NB4 (cell line): ENCODE measurements at regions not wholly inside any gene's neighbourhood (a gene's known extent, or its start where the extent isn't known, plus 50 kb on each side); places are given as distances from the start of the nearest gene placed in this dataset.
"Not testable (repeated sequence)": the region's sequence is repeated elsewhere in the genome, so short reads cannot be mapped to it uniquely, and the experiment has no call there.

ENCODE experiments used
- DNase-seq: peaks from one replicate; pipeline ENCODE4 v3.0.0; 2010; ENCODE audit warnings: low read depth
- H3K4me3 ChIP-seq: one replicate; pipeline ENCODE4 v1.5.1; 2011; ENCODE audit warnings: mild to moderate bottlenecking, low read depth, low read length, moderate library complexity
- MYC ChIP-seq: IDR thresholded peaks from 2 replicates; pipeline ENCODE4 v1.6.1; 2011; ENCODE audit warnings: low read depth, low read length
- POLR2A ChIP-seq: IDR thresholded peaks from 2 replicates; pipeline ENCODE4 v1.6.1; 2011; ENCODE audit warnings: mild to moderate bottlenecking; ENCODE audit not compliant: insufficient read length; ENCODE audit errors: extremely low read depth
- TF ChIP-seq, protein P1 (sequence below): IDR thresholded peaks from one replicate; pipeline ENCODE4 v1.5.1; 2012; ENCODE audit warnings: low read depth, low read length
- TF ChIP-seq, protein P2 (sequence below): IDR thresholded peaks from 2 replicates; pipeline ENCODE4 v1.6.1; 2011; ENCODE audit warnings: low read depth, low read length

- DNase-seq, result no peak
- TF ChIP-seq, protein P1, sequence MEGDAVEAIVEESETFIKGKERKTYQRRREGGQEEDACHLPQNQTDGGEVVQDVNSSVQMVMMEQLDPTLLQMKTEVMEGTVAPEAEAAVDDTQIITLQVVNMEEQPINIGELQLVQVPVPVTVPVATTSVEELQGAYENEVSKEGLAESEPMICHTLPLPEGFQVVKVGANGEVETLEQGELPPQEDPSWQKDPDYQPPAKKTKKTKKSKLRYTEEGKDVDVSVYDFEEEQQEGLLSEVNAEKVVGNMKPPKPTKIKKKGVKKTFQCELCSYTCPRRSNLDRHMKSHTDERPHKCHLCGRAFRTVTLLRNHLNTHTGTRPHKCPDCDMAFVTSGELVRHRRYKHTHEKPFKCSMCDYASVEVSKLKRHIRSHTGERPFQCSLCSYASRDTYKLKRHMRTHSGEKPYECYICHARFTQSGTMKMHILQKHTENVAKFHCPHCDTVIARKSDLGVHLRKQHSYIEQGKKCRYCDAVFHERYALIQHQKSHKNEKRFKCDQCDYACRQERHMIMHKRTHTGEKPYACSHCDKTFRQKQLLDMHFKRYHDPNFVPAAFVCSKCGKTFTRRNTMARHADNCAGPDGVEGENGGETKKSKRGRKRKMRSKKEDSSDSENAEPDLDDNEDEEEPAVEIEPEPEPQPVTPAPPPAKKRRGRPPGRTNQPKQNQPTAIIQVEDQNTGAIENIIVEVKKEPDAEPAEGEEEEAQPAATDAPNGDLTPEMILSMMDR, result no peak
- TF ChIP-seq POLR2A, result no peak
- TF ChIP-seq MYC, result no peak
- TF ChIP-seq, protein P2, sequence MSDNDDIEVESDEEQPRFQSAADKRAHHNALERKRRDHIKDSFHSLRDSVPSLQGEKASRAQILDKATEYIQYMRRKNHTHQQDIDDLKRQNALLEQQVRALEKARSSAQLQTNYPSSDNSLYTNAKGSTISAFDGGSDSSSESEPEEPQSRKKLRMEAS, result no peak
- no peak overlapping the region for H3K4me3 ChIP-seq
These were observed 126.4 kb upstream of the FAT3 start for GRCh38 chr11:92098172-92098571.

- no peak overlapping the region for H3K4me3 ChIP-seq
- no peak for DNase-seq
- TF ChIP-seq, protein P2, result no peak
- no peak for TF ChIP-seq MYC
- no peak for TF ChIP-seq POLR2A
- TF ChIP-seq, protein P1, result no peak
These were observed 136.7 kb upstream of the FAT3 start for GRCh38 chr11:92087725-92088537.

DNA sequence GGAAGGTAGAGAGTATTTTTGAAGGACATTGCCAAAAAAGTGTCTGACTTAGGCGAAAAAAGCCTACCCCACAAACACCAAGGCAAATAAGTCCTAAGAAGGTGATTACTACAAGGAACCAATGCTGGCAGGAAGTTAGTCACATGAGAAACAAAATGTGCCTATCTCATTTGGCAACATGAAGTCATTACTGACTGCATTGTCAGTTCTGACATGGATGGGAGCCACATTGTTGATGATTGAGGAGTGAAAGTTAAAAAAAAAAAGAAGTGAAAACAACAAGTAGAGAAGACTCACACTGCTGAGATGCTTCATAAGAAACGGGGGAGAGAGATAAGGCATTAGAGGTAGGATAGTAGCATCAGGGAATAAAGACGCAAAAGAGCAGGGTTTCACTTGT, 141.5 kb upstream of the FAT3 start:
- H3K4me3 ChIP-seq, result no peak overlapping the region
- DNase-seq, result no peak
- no peak for TF ChIP-seq MYC
- TF ChIP-seq, protein P2, result no peak
- TF ChIP-seq, protein P1, result no peak
- TF ChIP-seq POLR2A, result no peak

GRCh38 chr11:92082652-92083051, 142.0 kb upstream of the FAT3 start:
- TF ChIP-seq POLR2A, result no peak
- TF ChIP-seq MYC, result no peak
- TF ChIP-seq, protein P2, result no peak
- TF ChIP-seq, protein P1, result no peak
- DNase-seq, result no peak
- no peak overlapping the region for H3K4me3 ChIP-seq

DNA sequence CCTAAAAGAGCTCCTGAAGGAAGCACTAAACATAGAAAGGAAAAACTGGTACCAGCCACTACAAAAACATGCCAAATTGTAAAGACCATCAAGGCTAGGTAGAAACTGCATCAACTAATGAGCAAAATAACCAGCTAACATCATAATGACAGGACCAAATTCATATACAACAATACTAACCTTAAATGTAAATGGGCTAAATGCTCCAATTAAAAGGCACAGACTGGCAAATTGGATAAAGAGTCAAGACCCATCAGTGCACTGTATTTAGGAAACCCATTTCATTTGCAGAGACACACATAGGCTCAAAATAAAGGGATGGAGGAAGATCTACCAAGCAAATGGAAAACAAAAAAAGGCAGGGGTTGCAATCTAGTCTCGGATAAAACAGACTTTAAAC, 150.1 kb upstream of the FAT3 start:
- not testable (repeated sequence) for H3K4me3 ChIP-seq, DNase-seq

DNA sequence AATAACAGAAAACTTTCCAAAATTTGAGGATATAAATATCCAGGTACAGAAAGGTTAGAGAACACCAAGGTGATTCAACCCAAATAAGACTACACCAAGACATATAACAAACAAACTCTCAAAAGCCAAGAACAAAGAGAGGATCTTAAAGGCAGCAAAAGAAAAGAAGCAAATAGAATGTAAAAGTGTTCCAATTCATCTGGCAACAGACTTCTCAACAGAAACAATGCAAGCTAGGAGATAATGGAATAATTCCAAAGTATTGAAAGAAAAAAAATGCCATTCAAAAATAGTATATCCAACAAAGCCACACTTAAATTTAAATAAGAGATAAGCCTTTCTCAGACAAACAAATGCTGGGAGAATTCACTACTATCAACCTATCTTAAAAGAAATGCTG, 153.0 kb upstream of the FAT3 start:
- TF ChIP-seq, protein P1, result no peak
- TF ChIP-seq, protein P2, result no peak
- TF ChIP-seq POLR2A, result no peak
- no peak for TF ChIP-seq MYC
- no peak overlapping the region for H3K4me3 ChIP-seq
- no peak for DNase-seq
